HG03558 (cell line): ENCODE measurements at regions not wholly inside any gene's neighbourhood (a gene's known extent, or its start where the extent isn't known, plus 50 kb on each side); places are given as distances from the start of the nearest gene placed in this dataset.

Experiments used
- ATAC-seq: cut with Tn5 transposase; IDR thresholded peaks from one replicate; pipeline ENCODE4 v1.9.1; 2021; ENCODE audit warnings: moderate number of reproducible peaks; ENCODE audit not compliant: unreplicated experiment; ENCODE audit errors: extremely low read depth

- ATAC-seq, result no peak
Observed at GRCh38 chr6:62492192-62492822, 206.3 kb upstream of the KHDRBS2 start.

GRCh38 chr6:62480544-62480943 lies 194.5 kb upstream of the KHDRBS2 start:
- no peak for ATAC-seq

DNA sequence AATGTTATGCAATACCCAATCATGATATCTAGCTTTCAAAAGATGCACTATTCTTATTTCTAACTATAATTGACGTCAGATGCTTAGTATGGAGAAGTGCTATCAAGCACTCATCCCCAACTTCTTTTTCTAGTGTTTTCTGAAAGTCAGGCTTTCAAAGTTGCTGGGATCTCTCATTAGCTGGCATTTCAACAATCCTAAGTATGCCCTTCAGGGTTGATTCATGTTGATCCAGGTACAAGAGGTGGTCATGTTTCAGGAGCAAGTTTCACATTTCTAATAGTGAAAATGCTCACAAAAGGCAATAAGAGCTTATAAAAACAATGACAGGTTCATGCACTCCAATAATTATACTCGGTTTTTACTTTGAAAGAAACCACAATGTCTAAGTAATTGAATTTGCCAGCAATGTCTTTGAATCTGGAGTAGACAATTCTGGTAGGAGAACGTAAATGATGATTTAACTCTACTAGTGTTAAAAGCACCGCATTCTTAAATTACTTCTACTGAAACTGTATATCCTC lies 193.7 kb upstream of the KHDRBS2 start:
- no peak for ATAC-seq

- no peak for ATAC-seq
Observed at GRCh38 chr6:62474793-62475192, 188.8 kb upstream of the KHDRBS2 start.

- ATAC-seq, result no peak
Observed at GRCh38 chr6:62466607-62467006, 180.6 kb upstream of the KHDRBS2 start.

GRCh38 chr6:62465206-62465605 lies 179.2 kb upstream of the KHDRBS2 start:
- ATAC-seq, result no peak

GRCh38 chr6:62452586-62452985 lies 166.6 kb upstream of the KHDRBS2 start:
- no peak for ATAC-seq

- no peak for ATAC-seq
Observed at GRCh38 chr6:62446647-62447316, 160.8 kb upstream of the KHDRBS2 start.

DNA sequence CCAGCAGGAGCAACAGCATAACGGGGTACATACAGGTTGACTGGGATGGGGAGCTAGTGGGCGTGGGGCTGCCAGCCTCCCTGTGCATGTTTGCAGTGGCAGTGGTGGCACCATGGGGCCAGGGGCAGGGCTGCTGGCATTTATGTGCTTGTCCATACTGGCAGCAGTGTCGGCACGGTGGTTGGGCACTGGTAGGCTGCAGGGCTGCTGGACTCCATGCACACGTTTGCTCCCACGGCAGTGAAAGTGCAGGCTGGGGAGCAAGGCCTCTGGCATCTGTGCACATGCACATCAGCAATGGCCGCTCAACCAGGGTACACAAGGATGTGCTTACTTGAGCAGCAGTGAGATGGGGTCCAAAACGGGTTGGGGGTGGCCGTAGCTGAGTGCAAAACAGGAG lies 159.5 kb upstream of the KHDRBS2 start:
- no peak for ATAC-seq

DNA sequence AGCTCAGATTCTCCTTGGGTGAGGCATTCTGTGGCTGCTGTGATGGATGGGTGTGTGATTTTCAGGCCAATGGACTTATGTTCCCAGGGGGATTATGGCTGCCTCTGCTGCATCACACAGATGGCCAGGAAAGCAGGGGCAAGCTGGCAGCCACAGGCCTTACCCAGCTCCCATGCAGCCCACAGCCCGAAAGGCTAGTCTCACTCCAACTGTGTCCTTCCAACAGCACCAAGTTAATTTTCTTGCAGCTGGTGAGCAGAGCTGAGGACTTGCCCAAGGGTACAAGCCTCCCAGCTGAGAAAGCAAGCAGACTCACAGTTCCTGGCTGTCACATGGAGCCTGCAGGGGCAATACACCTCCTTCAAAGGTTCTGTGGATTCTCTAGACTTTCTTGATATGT lies 155.2 kb upstream of the KHDRBS2 start:
- ATAC-seq, result no peak

- no peak for ATAC-seq
Observed at GRCh38 chr6:62429781-62430180, 143.8 kb upstream of the KHDRBS2 start.

GRCh38 chr6:62400521-62401259 lies 114.7 kb upstream of the KHDRBS2 start:
- no peak for ATAC-seq

GRCh38 chr6:62393608-62394007 lies 107.6 kb upstream of the KHDRBS2 start:
- no peak for ATAC-seq

DNA sequence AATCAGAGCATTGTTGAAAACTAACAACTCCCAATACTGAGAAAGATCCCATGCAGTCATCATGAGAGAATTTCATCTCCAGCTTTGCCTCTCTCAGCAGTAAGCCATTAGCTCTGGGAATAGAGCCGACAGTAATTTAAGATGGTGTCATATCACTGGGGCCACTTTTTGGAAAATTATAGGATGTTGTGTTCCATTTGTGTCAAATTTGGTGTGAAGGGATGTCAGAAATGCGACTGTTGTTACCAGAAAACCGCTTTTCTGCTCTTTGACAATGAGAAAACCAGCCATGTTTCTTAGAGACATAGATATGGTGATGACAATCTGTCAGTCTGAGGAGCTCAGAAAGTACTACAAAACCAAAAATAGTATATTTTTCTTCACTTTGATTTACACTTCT lies 106.3 kb upstream of the KHDRBS2 start:
- no peak for ATAC-seq

GRCh38 chr6:62391358-62391757 lies 105.3 kb upstream of the KHDRBS2 start:
- no peak for ATAC-seq

- ATAC-seq, result no peak
Observed at GRCh38 chr6:62390401-62390800, 104.4 kb upstream of the KHDRBS2 start.

DNA sequence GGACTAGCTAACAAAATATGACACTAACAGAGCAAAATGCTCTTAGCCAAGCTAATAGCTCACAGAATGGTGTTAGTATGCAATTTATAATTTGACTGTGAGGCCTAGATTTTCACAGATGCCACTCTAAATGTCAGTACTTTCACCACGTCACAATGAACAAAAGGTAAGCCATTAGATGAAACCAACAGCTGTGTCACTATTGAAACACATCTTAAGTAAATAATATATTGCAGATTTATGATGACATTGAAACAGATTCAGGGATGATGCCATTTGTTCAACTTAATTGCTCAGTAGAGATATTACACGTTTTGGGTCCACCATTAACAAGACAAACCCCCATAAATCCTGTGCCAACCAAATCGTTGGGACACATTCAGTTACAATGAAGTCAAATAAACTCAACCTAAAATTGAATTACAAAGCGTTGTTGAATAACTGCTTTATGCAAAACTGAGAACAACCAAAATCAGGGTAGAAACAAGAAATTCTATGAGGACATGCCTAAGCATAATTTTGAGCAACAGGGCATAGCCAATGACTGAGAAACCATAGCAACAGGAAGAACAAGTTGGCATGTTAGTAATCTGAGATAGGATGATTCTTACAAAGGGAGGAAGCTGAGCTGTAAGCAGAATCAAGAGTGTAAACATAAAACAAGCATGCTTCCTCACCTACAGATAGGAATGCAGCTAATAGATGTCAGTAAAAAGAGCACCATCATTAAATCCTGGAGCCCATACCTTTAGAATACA lies 85.6 kb upstream of the KHDRBS2 start:
- ATAC-seq, result no peak

GRCh38 chr6:62367601-62368000 lies 81.6 kb upstream of the KHDRBS2 start:
- ATAC-seq, result peak; percentile 99

- ATAC-seq, result no peak
Observed at GRCh38 chr6:62362097-62362496, 76.1 kb upstream of the KHDRBS2 start.

GRCh38 chr6:62357835-62358234 lies 71.8 kb upstream of the KHDRBS2 start:
- no peak for ATAC-seq

DNA sequence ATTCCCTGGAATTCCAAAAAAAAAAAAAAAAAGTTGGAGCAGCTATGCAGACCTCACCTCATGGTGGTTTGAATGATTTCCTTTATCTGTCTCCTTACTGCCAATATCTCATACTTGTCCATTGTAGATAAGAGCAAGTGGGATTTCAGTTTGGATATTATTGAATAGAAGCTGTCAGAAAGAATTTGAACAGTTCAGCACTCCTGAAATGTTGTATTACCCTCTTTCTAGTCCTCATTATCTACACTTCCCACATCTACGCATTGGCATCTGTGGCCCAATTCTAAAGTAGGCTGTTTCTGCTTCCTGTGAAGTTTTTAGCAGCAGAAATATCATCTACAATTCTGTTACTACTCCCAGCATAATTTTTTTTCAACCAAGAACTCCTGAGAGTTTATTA lies 68.2 kb upstream of the KHDRBS2 start:
- no peak for ATAC-seq
